IMR-90 (cell line): ENCODE measurements at regions not wholly inside any gene's neighbourhood (a gene's known extent, or its start where the extent isn't known, plus 50 kb on each side); places are given as distances from the start of the nearest gene placed in this dataset.

ENCODE experiments used
- ATAC-seq: fragments of 200-7000 bp; cut with Tn5 transposase; 2 replicates; pipeline ENCODE4 v1.9.1; 2020; ENCODE audit warnings: low read depth, mild to moderate bottlenecking, moderate library complexity
- BruUV-seq: library from RNA; stranded (reverse); fragments of 400-500 nt; replicated peaks from 2 replicates; lab custom pipeline; 2021; lab: Mats Ljungman, UMichigan
- CTCF ChIA-PET: fragments of 300-600 bp; formaldehyde crosslinking; extraction: SDS; loops from one replicate; lab custom pipeline; 2021; ENCODE audit warnings: antibody characterized with exemption; lab: Yijun Ruan, JAX
- POLR2A ChIA-PET: fragments of 300-600 bp; sonication (Branson Sonifier 250); formaldehyde crosslinking; loops from one replicate; lab custom pipeline; 2022; ENCODE audit warnings: antibody characterized with exemption; ENCODE audit not compliant: unreplicated experiment; lab: Charles Lee
- DNase-seq: peaks from one replicate; pipeline ENCODE4 v3.0.0; 2013
- H2AFZ ChIP-seq: replicated peaks from 2 replicates; pipeline ENCODE3; 2013; ENCODE audit warnings: low read length, mild to moderate bottlenecking; ENCODE audit not compliant: poor library complexity
- H2AK5ac ChIP-seq: 2 replicates; pipeline ENCODE4 v1.6.1; 2013; ENCODE audit warnings: low read depth, low read length, inconsistent platforms
- H2AK9ac ChIP-seq: replicated peaks from 2 replicates; pipeline ENCODE3; 2013; ENCODE audit warnings: mild to moderate bottlenecking, low read depth, low read length, moderate library complexity; ENCODE audit not compliant: poor library complexity
- H2BK120ac ChIP-seq: 2 replicates; pipeline ENCODE4 v1.6.1; 2013; ENCODE audit warnings: low read depth, low read length, inconsistent platforms
- H2BK15ac ChIP-seq: 3 replicates; pipeline ENCODE4 v1.6.1; 2013; ENCODE audit warnings: low read depth, low read length, inconsistent platforms
- H2BK20ac ChIP-seq: 2 replicates; pipeline ENCODE4 v1.6.1; 2013; ENCODE audit warnings: low read depth, mild to moderate bottlenecking, inconsistent platforms, low read length, moderate library complexity
- H2BK5ac ChIP-seq: 2 replicates; pipeline ENCODE4 v1.6.1; 2013; ENCODE audit warnings: mild to moderate bottlenecking, low read depth, low read length, inconsistent platforms; ENCODE audit not compliant: poor library complexity, severe bottlenecking
- H3K14ac ChIP-seq: replicated peaks from 2 replicates; pipeline ENCODE4 v1.6.1; 2013; ENCODE audit warnings: low read depth, low read length, inconsistent platforms
- H3K18ac ChIP-seq: 2 replicates; pipeline ENCODE4 v1.6.1; 2013; ENCODE audit warnings: low read depth, low read length, control low read depth
- H3K23ac ChIP-seq: 2 replicates; pipeline ENCODE4 v1.6.1; 2013; ENCODE audit warnings: low read depth, low read length, inconsistent platforms
- H3K27ac ChIP-seq: 2 replicates; pipeline ENCODE4 v1.5.1; 2013; ENCODE audit warnings: mild to moderate bottlenecking, control low read depth, low read length; ENCODE audit not compliant: insufficient read depth
- H3K27me3 ChIP-seq: 2 replicates; pipeline ENCODE4 v1.6.1; 2013; ENCODE audit warnings: low read length; ENCODE audit not compliant: control insufficient read depth, insufficient read depth
- H3K36me3 ChIP-seq: 2 replicates; pipeline ENCODE4 v1.6.1; 2013; ENCODE audit warnings: low read length, mixed read lengths; ENCODE audit not compliant: control insufficient read depth, insufficient read depth
- H3K4ac ChIP-seq: 2 replicates; pipeline ENCODE4 v1.6.1; 2013; ENCODE audit warnings: low read depth, low read length, inconsistent platforms
- H3K4me1 ChIP-seq: 2 replicates; pipeline ENCODE4 v1.6.1; 2013; ENCODE audit warnings: low read length, mixed read lengths; ENCODE audit not compliant: control insufficient read depth, insufficient read depth
- H3K4me2 ChIP-seq: 2 replicates; pipeline ENCODE4 v1.6.1; 2013; ENCODE audit warnings: low read depth, mild to moderate bottlenecking, control low read depth, low read length, moderate library complexity
- H3K4me3 ChIP-seq: 2 replicates; pipeline ENCODE4 v1.5.1; 2013; ENCODE audit warnings: low read depth, mild to moderate bottlenecking, control low read depth, low read length, moderate library complexity; ENCODE audit not compliant: insufficient read depth
- H3K56ac ChIP-seq: 2 replicates; pipeline ENCODE4 v1.6.1; 2013; ENCODE audit warnings: low read length, inconsistent platforms; ENCODE audit not compliant: insufficient read depth; ENCODE audit errors: extremely low read depth
- H3K79me1 ChIP-seq, 2 experiments: 2 replicates each; pipeline ENCODE4 v1.6.1; 2013; ENCODE audit warnings: low read length in 2 of 2, inconsistent platforms in 1 of 2, low read depth in 1 of 2
- H3K9ac ChIP-seq: 2 replicates; pipeline ENCODE4 v1.6.1; 2013; ENCODE audit warnings: low read depth, low read length, control low read depth
- H3K9me1 ChIP-seq: 2 replicates; pipeline ENCODE4 v1.6.1; 2013; ENCODE audit warnings: low read length, inconsistent platforms; ENCODE audit not compliant: insufficient read depth
- H3K9me3 ChIP-seq: 2 replicates; pipeline ENCODE4 v1.6.1; 2013; ENCODE audit warnings: low read length; ENCODE audit not compliant: control insufficient read depth, insufficient read depth
- H4K20me1 ChIP-seq: 2 replicates; pipeline ENCODE4 v1.6.1; 2013; ENCODE audit warnings: low read length, inconsistent platforms; ENCODE audit not compliant: insufficient read depth
- H4K5ac ChIP-seq: 2 replicates; pipeline ENCODE4 v1.6.1; 2013; ENCODE audit warnings: mild to moderate bottlenecking, low read depth, low read length, control low read depth
- H4K8ac ChIP-seq, 2 experiments: 2 replicates each; pipeline ENCODE4 v1.6.1; 2013; ENCODE audit warnings: low read depth in 2 of 2, low read length in 2 of 2, control low read depth in 1 of 2, inconsistent platforms in 1 of 2
- H4K91ac ChIP-seq: 2 replicates; pipeline ENCODE4 v1.6.1; 2013; ENCODE audit warnings: low read depth, low read length, inconsistent platforms; ENCODE audit not compliant: insufficient read depth
- BHLHE40 ChIP-seq: fragments of 150-350 bp; IDR thresholded peaks from 2 replicates; pipeline ENCODE4 v1.6.1; 2016; ENCODE audit warnings: mild to moderate bottlenecking, low read depth, low read length
- CEBPB ChIP-seq: IDR thresholded peaks from 2 replicates; pipeline ENCODE4 v1.6.1; 2012; ENCODE audit warnings: low read depth, low read length, improper control_type of control experiment
- FOS ChIP-seq: fragments of 150-350 bp; IDR thresholded peaks from 2 replicates; pipeline ENCODE4 v1.6.1; 2016; ENCODE audit warnings: low read depth, low read length
- NFE2L2 ChIP-seq: fragments of 150-350 bp; IDR thresholded peaks from 2 replicates; pipeline ENCODE4 v1.6.1; 2016; ENCODE audit warnings: low read depth, mild to moderate bottlenecking, low read length
- RAD21 ChIP-seq: IDR thresholded peaks from 2 replicates; pipeline ENCODE4 v1.6.1; 2012; ENCODE audit warnings: low read length, improper control_type of control experiment
- RFX5 ChIP-seq: IDR thresholded peaks from 2 replicates; pipeline ENCODE4 v1.8.0; 2012; ENCODE audit warnings: low read depth, mild to moderate bottlenecking, low read length, moderate library complexity
- SMC3 ChIP-seq: fragments of 150-350 bp; IDR thresholded peaks from 2 replicates; pipeline ENCODE4 v1.6.1; 2016; ENCODE audit warnings: low read depth, mild to moderate bottlenecking, antibody characterized with exemption, low read length, moderate library complexity
- USF2 ChIP-seq: fragments of 150-350 bp; IDR thresholded peaks from 2 replicates; pipeline ENCODE4 v1.6.1; 2017; ENCODE audit warnings: mild to moderate bottlenecking, antibody characterized with exemption, low read length, low read depth
- WGBS, 2 experiments: methylation state at CpG; one replicate each; pipeline versions ENCODE4 v1.1.5 to v1.1.7; 2013; ENCODE audit warnings: missing lambda C conversion rate in 2 of 2; ENCODE audit not compliant: insufficient read length in 1 of 2; ENCODE audit errors: extremely low coverage in 2 of 2; 5-methylcytosine and 5-hydroxymethylcytosine counted together
- dilution Hi-C: fragments of 300-500 bp; cut with HindIII; formaldehyde crosslinking; loops from one replicate; pipeline ENCODE4 v1.14.3; 2018; ENCODE audit warnings: low sequenced_read_pairs; ENCODE audit not compliant: unreplicated experiment
- in situ Hi-C: fragments of 300-500 bp; cut with MboI; formaldehyde crosslinking; loops from 3 replicates; pipeline ENCODE4 v1.14.3; 2019; ENCODE audit warnings: low sequenced_read_pairs, inconsistent platforms, mixed read lengths
- intact Hi-C: fragments of 100-400 bp; cut with micrococcal nuclease; formaldehyde crosslinking; loops from 2 replicates; pipeline ENCODE4 v1.10.0; 2022
- TF ChIP-seq, protein P1 (sequence below): conservative IDR thresholded peaks from 2 replicates; pipeline ENCODE4 v1.5.1; 2012; ENCODE audit warnings: mild to moderate bottlenecking, low read depth, low read length, improper control_type of control experiment

- Histone ChIP-seq H3K23ac (no peak overlapping the region), H3K4me3 (no peak overlapping the region), H3K4me2 (no peak overlapping the region), H3K14ac (no peak overlapping the region), H3K4me1 (no peaks in the 10 kb centered on the region), H2BK120ac (no peak overlapping the region), H2AK5ac (no peak overlapping the region), H3K4ac (no peak overlapping the region), H2BK20ac (no peak overlapping the region), H3K27me3 (no peaks in the 10 kb centered on the region), H3K18ac (no peak overlapping the region), H3K56ac (no peak overlapping the region), H2BK15ac (no peak overlapping the region), H4K5ac (no peak overlapping the region), H4K91ac (no peak overlapping the region), H3K9me1 (no peaks in the 10 kb centered on the region), H4K8ac (no peak overlapping the region), H2BK5ac (no peak overlapping the region), H4K20me1 (no peaks in the 10 kb centered on the region), H2AFZ (no peak overlapping the region), H3K27ac (no peak overlapping the region), H3K9me3 (no peaks in the 10 kb centered on the region), H3K9ac (no peak overlapping the region), H3K36me3 (no peaks in the 10 kb centered on the region), H3K79me1 (no peaks in the 10 kb centered on the region), H2AK9ac (no peak overlapping the region)
- intact Hi-C loops = no loop called here
- dilution Hi-C loops = no loop called here
- DNase-seq (no peak), ATAC-seq (no peak)
- POLR2A ChIA-PET = no interaction called here
- in situ Hi-C loops = no loop called here
- no CpG with 5 or more reads among the region's 3 CpGs for WGBS, 2 experiments
- BruUV-seq = no TSS peak
- TF ChIP-seq CEBPB = no peak
- TF ChIP-seq SMC3 = no peak
- TF ChIP-seq RAD21 = no peak
- no peak for TF ChIP-seq USF2
- no peak for TF ChIP-seq NFE2L2
- no peak for TF ChIP-seq FOS
- no peak for TF ChIP-seq BHLHE40
- TF ChIP-seq, protein P1, sequence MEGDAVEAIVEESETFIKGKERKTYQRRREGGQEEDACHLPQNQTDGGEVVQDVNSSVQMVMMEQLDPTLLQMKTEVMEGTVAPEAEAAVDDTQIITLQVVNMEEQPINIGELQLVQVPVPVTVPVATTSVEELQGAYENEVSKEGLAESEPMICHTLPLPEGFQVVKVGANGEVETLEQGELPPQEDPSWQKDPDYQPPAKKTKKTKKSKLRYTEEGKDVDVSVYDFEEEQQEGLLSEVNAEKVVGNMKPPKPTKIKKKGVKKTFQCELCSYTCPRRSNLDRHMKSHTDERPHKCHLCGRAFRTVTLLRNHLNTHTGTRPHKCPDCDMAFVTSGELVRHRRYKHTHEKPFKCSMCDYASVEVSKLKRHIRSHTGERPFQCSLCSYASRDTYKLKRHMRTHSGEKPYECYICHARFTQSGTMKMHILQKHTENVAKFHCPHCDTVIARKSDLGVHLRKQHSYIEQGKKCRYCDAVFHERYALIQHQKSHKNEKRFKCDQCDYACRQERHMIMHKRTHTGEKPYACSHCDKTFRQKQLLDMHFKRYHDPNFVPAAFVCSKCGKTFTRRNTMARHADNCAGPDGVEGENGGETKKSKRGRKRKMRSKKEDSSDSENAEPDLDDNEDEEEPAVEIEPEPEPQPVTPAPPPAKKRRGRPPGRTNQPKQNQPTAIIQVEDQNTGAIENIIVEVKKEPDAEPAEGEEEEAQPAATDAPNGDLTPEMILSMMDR = no peak
- no peak for TF ChIP-seq RFX5
- CTCF ChIA-PET = interaction anchor here (1.0 kb wide), 1 partner anchor 8 kb away, joined by 4 read pairs; no protein-coding TSS in a partner anchor
These were observed 82.9 kb upstream of the TMEFF2 start for GRCh38 chr2:192277494-192278109.
